Heart right ventricle (tissue), 16 donors: ENCODE measurements at regions not wholly inside any gene's neighbourhood (a gene's known extent, or its start where the extent isn't known, plus 50 kb on each side); places are given as distances from the start of the nearest gene placed in this dataset.

Experiments used
- ATAC-seq, 8 donors: fragments of 200-7000 bp; cut with Tn5 transposase; one replicate each; pipeline ENCODE4 v1.9.1; 2020; ENCODE audit warnings: mild to moderate bottlenecking in 8 of 8, moderate library complexity in 8 of 8, moderate number of reproducible peaks in 1 of 8
- DNase-seq, 2 donors: peaks; one replicate each; pipeline ENCODE4 v3.0.0-alpha.2; 2020
- H3K27ac ChIP-seq, 10 donors: fragments of 200-600 bp; sonication (generic) in 2 of 10; one replicate each; pipeline versions ENCODE4 v1.5.0 to v1.8.0; 2020 to 2022; ENCODE audit warnings: mild to moderate bottlenecking in 3 of 10
- H3K27me3 ChIP-seq, 7 donors: fragments of 200-600 bp; one replicate each; pipeline ENCODE4 v1.8.0; 2021 to 2022; ENCODE audit warnings: mild to moderate bottlenecking in 2 of 7
- H3K36me3 ChIP-seq, 9 donors: fragments of 200-600 bp; sonication (generic) in 1 of 9; one replicate each; pipeline versions ENCODE4 v1.5.0 to v1.8.0; 2020 to 2022; ENCODE audit warnings: mild to moderate bottlenecking in 2 of 9
- H3K4me1 ChIP-seq, 9 donors: fragments of 200-600 bp; sonication (generic) in 1 of 9; one replicate each; pipeline versions ENCODE4 v1.5.0 to v1.8.0; 2020 to 2022; ENCODE audit warnings: mild to moderate bottlenecking in 4 of 9
- H3K4me3 ChIP-seq, 10 donors: fragments of 200-600 bp; sonication (generic) in 2 of 10; one replicate each; pipeline versions ENCODE4 v1.5.0 to v1.8.0; 2020 to 2022; ENCODE audit warnings: mild to moderate bottlenecking in 7 of 10, moderate library complexity in 2 of 10
- H3K9me3 ChIP-seq, 11 donors: fragments of 200-600 bp in 10 of 11; sonication (generic) in 2 of 11; one replicate each; pipeline versions ENCODE4 v1.5.0 to v1.8.0; 2013 to 2022; ENCODE audit warnings: mild to moderate bottlenecking in 2 of 11, control low read depth in 1 of 11, moderate library complexity in 1 of 11
- WGBS, 2 donors: extraction: QIAGEN DNeasy Blood & Tissue Kit; methylation state at CpG; one replicate each; pipeline ENCODE4 v1.1.7; 2013; ENCODE audit warnings: inconsistent platforms in 1 of 2; 5-methylcytosine and 5-hydroxymethylcytosine counted together
- intact Hi-C, 10 donors: fragments of 100-400 bp; cut with DNase I; formaldehyde crosslinking; loops; one replicate each; pipeline versions ENCODE4 v1.11.1 to v1.14.2; 2022
- TF ChIP-seq, protein P1 (sequence below), 9 donors: fragments of 200-600 bp; sonication (generic) in 2 of 9; IDR thresholded peaks; one replicate each; pipeline versions ENCODE4 v1.5.0 to v1.8.0; 2021 to 2022; ENCODE audit warnings: antibody characterized with exemption in 9 of 9, mild to moderate bottlenecking in 5 of 9, moderate library complexity in 1 of 9
- donor health status: Arrhythmogenic right ventricular cardiomyopathy.
- donor health status: ischemic (EF 13 %, LVEDD 7.1; RV severe dilation, severe dysfunction).
- donor health status: healthy with polysubstance abuse.
- donor health status: DM: no; HTN: yes; CAD: no.
- donor health status: DM: no; HTN: no; CAD: no.
- donor health status: ischemic (EF 25% LVEDD 6.9; RV normal size, moderate dysfunction).
- donor health status: ischemic (EF 25% LVEDD 5.7; RV mildly dilated, moderate dysfunction).
- donor health status: healthy.
- donor health status: DM: yes; HTN: yes; CAD: no.
- donor health status: Ischemic cardiomyopathy.
- donor health status: ischemic (EF 35%, LVEDD 5.7; RV mildly dilated, moderate dysfunction).
- donor health status: nonischemic (EF 11% LVEDD 7.7; RV severe dilation, severe dysfunction).
- donor health status: DM: yes; HTN: yes; CAD: no.
- donor health status: PGD.
- donor health status: ischemic (EF 29% LVEDD 5.4; RV normal size, mild dysfunction).
- donor health status: nonischemic (EF 23%, LVEDD 6.1; RV moderate dilation, normal function).

DNA sequence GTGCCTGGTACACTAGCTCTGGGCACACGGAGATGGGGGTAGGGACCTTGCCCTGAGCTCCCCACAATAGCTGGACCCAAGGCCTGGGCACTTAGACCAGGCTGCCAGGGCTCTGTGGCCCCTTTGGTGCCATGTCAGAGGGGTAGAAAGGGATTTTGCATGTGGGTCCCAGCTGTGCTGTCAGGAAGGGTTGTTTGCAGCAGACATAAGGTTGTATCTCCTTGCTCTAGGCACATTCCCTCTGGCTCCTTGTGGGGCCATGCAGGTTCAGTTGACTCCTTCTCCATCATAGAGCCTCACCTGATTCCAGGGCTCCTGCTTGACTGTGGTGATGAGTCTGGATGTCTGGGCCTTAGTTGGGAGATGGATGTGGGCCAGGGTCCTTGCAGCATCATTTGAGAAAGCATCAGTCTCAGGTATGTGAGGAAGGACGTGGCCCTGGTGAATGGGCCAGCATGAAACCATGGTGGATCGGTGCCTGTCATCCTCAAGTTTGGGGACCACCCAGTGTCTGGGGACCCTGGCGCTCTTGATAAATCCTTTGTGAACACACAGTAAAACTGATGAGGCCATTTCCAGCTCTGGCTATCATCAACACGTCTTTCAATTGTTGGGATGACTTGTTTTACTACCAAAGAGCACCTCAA, 461.9 kb upstream of the HS6ST1 start:
- DNase-seq: no peak
- Histone ChIP-seq H3K36me3 (no peaks in the 10 kb centered on the region), H3K9me3 (no peaks in the 10 kb centered on the region), H3K27me3 (peaks cover 0 to 9% (median 0%) of the 10 kb centered on the region in 7 donors), H3K4me1 (peaks cover 0 to 3% (median under 1%) of the 10 kb centered on the region in 9 donors), H3K4me3 (no peak overlapping the region), H3K27ac (no peak overlapping the region)
- TF ChIP-seq, protein P1, sequence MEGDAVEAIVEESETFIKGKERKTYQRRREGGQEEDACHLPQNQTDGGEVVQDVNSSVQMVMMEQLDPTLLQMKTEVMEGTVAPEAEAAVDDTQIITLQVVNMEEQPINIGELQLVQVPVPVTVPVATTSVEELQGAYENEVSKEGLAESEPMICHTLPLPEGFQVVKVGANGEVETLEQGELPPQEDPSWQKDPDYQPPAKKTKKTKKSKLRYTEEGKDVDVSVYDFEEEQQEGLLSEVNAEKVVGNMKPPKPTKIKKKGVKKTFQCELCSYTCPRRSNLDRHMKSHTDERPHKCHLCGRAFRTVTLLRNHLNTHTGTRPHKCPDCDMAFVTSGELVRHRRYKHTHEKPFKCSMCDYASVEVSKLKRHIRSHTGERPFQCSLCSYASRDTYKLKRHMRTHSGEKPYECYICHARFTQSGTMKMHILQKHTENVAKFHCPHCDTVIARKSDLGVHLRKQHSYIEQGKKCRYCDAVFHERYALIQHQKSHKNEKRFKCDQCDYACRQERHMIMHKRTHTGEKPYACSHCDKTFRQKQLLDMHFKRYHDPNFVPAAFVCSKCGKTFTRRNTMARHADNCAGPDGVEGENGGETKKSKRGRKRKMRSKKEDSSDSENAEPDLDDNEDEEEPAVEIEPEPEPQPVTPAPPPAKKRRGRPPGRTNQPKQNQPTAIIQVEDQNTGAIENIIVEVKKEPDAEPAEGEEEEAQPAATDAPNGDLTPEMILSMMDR (IDR thresholded peaks at IDR 0.05): no peak
- intact Hi-C loops: no loop called here
- 91 to 95% methylated on average over 5 of the region's 5 CpGs for WGBS, 2 donors
- no peak for ATAC-seq

DNA sequence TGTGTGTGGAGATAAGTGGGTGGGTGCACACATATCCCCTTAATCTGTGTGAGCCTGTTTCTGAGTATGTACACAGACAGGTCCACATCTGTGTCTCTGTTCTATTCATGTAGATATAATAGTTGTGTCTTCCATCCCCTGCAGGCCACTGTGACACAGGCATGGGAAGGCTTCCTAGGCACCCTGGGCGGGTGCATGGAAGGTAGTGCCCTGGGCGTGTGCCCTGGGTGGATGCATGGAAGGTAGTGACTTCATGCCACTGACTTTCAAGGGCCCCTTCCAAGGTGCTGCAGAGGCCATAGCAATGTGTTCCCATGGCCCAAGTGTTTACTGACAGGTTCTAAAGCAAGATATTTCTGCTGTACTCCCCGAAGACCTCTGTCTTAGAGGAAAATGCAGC, 462.5 kb upstream of the HS6ST1 start:
- 89 to 94% methylated on average over 3 of the region's 3 CpGs for WGBS, 2 donors
- TF ChIP-seq, protein P1 (IDR thresholded peaks at IDR 0.05): no peak
- H3K9me3 ChIP-seq: no peaks in the 10 kb centered on the region
- ATAC-seq: no peak
- peaks cover 0 to 9% (median 0%) of the 10 kb centered on the region in 7 donors for H3K27me3 ChIP-seq
- H3K27ac ChIP-seq: no peak overlapping the region
- H3K4me3 ChIP-seq: no peak overlapping the region
- no peaks in the 10 kb centered on the region for H3K4me1 ChIP-seq
- no peak for DNase-seq
- intact Hi-C loops: no loop called here
- no peaks in the 10 kb centered on the region for H3K36me3 ChIP-seq

DNA sequence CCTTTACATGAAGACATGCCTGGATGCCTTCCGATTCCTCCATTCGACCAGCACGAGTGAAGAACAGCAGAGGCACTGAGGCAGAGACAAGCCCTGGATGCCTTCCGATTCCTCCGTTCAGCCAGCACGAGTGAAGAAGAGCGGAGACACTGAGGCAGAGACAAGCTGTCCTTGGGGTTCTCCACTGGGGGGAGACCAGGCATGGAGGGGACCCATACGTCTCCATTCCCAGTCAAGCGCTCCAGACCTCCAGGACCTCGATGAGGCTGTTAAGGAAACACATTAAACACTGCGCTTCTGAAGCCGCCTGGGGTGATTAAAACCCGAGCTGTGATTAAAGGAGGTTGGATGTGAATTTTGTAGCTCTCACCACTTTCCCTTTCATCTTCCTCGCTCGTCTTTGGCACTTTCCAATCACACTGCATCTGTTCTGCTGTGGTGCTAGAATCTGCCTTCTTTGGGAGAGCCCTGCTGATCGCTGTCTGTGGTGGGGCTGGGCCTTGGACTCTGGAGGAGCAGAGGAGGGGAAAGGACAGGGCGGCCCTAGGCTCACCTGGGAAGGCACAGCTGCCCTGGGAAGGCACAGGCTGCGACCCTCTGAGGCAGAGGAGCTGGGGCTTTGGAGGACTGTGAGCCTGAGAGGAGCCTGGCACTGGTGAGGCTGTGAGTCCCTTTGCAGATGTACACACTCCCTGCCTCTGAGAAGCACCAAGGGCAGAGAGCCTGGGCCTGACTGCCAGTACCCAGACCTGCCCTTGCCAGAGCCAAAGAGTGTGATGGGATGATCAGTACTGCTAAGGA, 463.1 kb upstream of the HS6ST1 start:
- Histone ChIP-seq H3K27ac (no peak overlapping the region), H3K36me3 (no peaks in the 10 kb centered on the region), H3K4me3 (no peak overlapping the region), H3K27me3 (peaks cover 0 to 9% (median 0%) of the 10 kb centered on the region in 7 donors), H3K9me3 (no peaks in the 10 kb centered on the region), H3K4me1 (no peaks in the 10 kb centered on the region)
- WGBS, 2 donors: 83 to 90% methylated on average over 18 of the region's 18 CpGs
- intact Hi-C loops: no loop called here
- TF ChIP-seq, protein P1 (IDR thresholded peaks at IDR 0.05): no peak
- DNase-seq (no peak), ATAC-seq (no peak)

DNA sequence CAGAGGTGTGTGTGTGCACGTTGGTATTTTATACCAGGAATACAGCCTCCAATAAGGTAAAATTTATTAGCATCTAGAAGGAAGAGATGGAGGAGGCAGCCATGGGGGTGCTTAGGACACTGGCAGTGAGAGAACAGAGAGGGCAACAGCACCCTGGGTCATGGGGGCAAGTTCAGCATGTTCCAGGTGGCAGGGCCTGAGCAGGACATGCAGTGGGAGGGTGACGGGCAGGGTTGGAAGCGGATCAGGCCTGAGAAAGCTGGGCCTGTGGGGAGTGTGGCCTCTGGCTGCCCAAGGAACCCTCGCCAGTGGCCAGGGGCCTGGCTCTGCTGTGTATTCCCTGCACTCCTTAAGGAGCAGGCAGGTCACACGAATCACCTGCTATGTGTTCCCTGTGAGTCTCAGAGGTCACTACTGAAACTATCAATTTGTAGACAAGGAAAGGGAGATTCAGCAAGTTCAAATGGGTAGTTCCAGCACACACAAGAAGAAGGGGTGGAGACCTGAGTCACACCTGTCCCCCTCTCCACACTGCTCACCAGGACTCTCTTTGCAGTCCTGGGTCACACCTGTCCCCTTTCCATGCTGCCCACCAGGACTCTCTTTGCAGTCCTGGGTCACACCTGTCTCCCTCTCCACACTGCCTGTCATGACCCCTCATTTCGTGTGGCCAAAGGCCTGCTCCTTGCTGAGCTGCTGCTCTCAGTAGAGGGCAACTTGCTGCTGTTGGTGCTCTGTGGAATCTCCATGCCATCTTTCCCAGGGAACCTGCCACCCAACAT, 463.9 kb upstream of the HS6ST1 start:
- H3K9me3 ChIP-seq: no peaks in the 10 kb centered on the region
- H3K27ac ChIP-seq: no peak overlapping the region
- H3K4me3 ChIP-seq: no peak overlapping the region
- WGBS, 2 donors: 85 to 87% methylated on average over 6 of the region's 6 CpGs
- DNase-seq: no peak
- no peak for ATAC-seq
- intact Hi-C loops: no loop called here
- no peaks in the 10 kb centered on the region for H3K4me1 ChIP-seq
- TF ChIP-seq, protein P1 (IDR thresholded peaks at IDR 0.05): no peak
- peaks cover 0 to 9% (median 0%) of the 10 kb centered on the region in 7 donors for H3K27me3 ChIP-seq
- no peaks in the 10 kb centered on the region for H3K36me3 ChIP-seq
